Lung (tissue), 11 donors: ENCODE measurements at regions not wholly inside any gene's neighbourhood (a gene's known extent, or its start where the extent isn't known, plus 50 kb on each side); places are given as distances from the start of the nearest gene placed in this dataset.
A peak's percentile ranks its signal among the peaks of the same experiment; 100 is the strongest.

Experiments
- ATAC-seq: fragments of 200-7000 bp; cut with Tn5 transposase; one replicate; pipeline ENCODE4 v1.9.1; 2020; ENCODE audit warnings: moderate number of reproducible peaks; ENCODE audit not compliant: insufficient read depth, low FRiP score
- DNase-seq, 3 donors: peaks; one replicate each; pipeline ENCODE4 v3.0.0-alpha.2; 2013 to 2017
- H3K27ac ChIP-seq, 2 donors: one replicate each; pipeline ENCODE4 v1.5.1; 2013; ENCODE audit warnings: mild to moderate bottlenecking in 2 of 2, moderate library complexity in 2 of 2, control low read depth in 1 of 2, inconsistent platforms in 1 of 2, low read depth in 1 of 2, low read length in 1 of 2
- H3K27me3 ChIP-seq, 3 donors: one replicate each; pipeline ENCODE4 v1.5.1; 2013; ENCODE audit warnings: low read length in 2 of 3; ENCODE audit not compliant: control insufficient read depth in 3 of 3, insufficient read depth in 3 of 3
- H3K36me3 ChIP-seq, 4 donors: one replicate each; pipeline ENCODE4 v1.5.1; 2013; ENCODE audit warnings: low read length in 4 of 4, mild to moderate bottlenecking in 1 of 4, moderate library complexity in 1 of 4; ENCODE audit not compliant: control insufficient read depth in 4 of 4, insufficient read depth in 4 of 4
- H3K4me1 ChIP-seq, 5 donors: one replicate each; pipeline ENCODE4 v1.5.1; 2013; ENCODE audit warnings: low read length in 5 of 5, mild to moderate bottlenecking in 2 of 5, moderate library complexity in 1 of 5; ENCODE audit not compliant: control insufficient read depth in 5 of 5, insufficient read depth in 5 of 5
- H3K4me3 ChIP-seq: one replicate; pipeline ENCODE4 v1.5.1; 2013; ENCODE audit warnings: mild to moderate bottlenecking, control low read depth, moderate library complexity
- H3K9ac ChIP-seq, 2 donors: one replicate each; pipeline ENCODE4 v1.5.1; 2013; ENCODE audit warnings: low read length in 2 of 2, control low read depth in 1 of 2; ENCODE audit not compliant: insufficient read depth in 1 of 2
- H3K9me3 ChIP-seq, 4 donors: one replicate each; pipeline ENCODE4 v1.5.1; 2013; ENCODE audit warnings: low read length in 3 of 4, mild to moderate bottlenecking in 1 of 4, moderate library complexity in 1 of 4; ENCODE audit not compliant: control insufficient read depth in 4 of 4, insufficient read depth in 3 of 4
- CTCF ChIP-seq: IDR thresholded peaks from 2 replicates; pipeline ENCODE4 v1.5.1; 2012; ENCODE audit warnings: mild to moderate bottlenecking; ENCODE audit errors: control extremely low read depth, extremely low read depth
- WGBS, 2 donors: extraction: QIAGEN DNeasy Blood & Tissue Kit; methylation state at CpG; one replicate each; pipeline ENCODE4 v1.1.7; 2013; 5-methylcytosine and 5-hydroxymethylcytosine counted together
- donor health status: control.
- donor health status: control.
- donor health status: Bipolar disorder and iron deficiency.
- donor health status: healthy.
- donor health status: DM: yes; HTN: yes; CAD: no.

GRCh38 chr4:173777421-173777820 is 247.4 kb upstream of the HAND2 start:
- H3K4me3 ChIP-seq = no peak overlapping the region
- H3K27ac ChIP-seq = no peak overlapping the region
- TF ChIP-seq CTCF = no peak
- no peaks in the 10 kb centered on the region for H3K4me1 ChIP-seq
- DNase-seq (no peak), ATAC-seq (no peak)
- peaks cover 0 to 6% (median 3%) of the 10 kb centered on the region in 4 donors for H3K9me3 ChIP-seq
- no peaks in the 10 kb centered on the region for H3K36me3 ChIP-seq
- H3K27me3 ChIP-seq = no peaks in the 10 kb centered on the region
- H3K9ac ChIP-seq = no peak overlapping the region
- WGBS, 2 donors = 78% methylated on average over 4 of the region's 4 CpGs

- WGBS, 2 donors = 97% methylated on average over 1 of the region's 1 CpG
These were observed 239.5 kb upstream of the HAND2 start for GRCh38 chr4:173769568-173769967.

GRCh38 chr4:173767650-173768049 is 237.6 kb upstream of the HAND2 start:
- H3K4me3 ChIP-seq = no peak overlapping the region
- H3K9me3 ChIP-seq = no peaks in the 10 kb centered on the region
- ATAC-seq (no peak), DNase-seq (no peak)
- no peaks in the 10 kb centered on the region for H3K27me3 ChIP-seq
- H3K4me1 ChIP-seq = peaks cover 0 to 6% (median 0%) of the 10 kb centered on the region in 5 donors
- 75 to 79% methylated on average over 5 of the region's 5 CpGs for WGBS, 2 donors
- no peaks in the 10 kb centered on the region for H3K36me3 ChIP-seq
- TF ChIP-seq CTCF = no peak
- H3K9ac ChIP-seq = no peak overlapping the region
- no peak overlapping the region for H3K27ac ChIP-seq

More at GRCh38 chr4:173769568-173769967, 239.5 kb upstream of the HAND2 start:
- H3K36me3 ChIP-seq = no peaks in the 10 kb centered on the region
- H3K4me3 ChIP-seq = no peak overlapping the region
- H3K9ac ChIP-seq = no peak overlapping the region
- H3K27me3 ChIP-seq = no peaks in the 10 kb centered on the region
- no peak for ATAC-seq
- H3K27ac ChIP-seq = no peak overlapping the region
- peaks cover 0 to 6% (median 0%) of the 10 kb centered on the region in 5 donors for H3K4me1 ChIP-seq
- TF ChIP-seq CTCF = no peak
- no peaks in the 10 kb centered on the region for H3K9me3 ChIP-seq
- no peak for DNase-seq

GRCh38 chr4:173766171-173766600 is 236.2 kb upstream of the HAND2 start:
- ATAC-seq = no peak
- 14 to 37% methylated on average over 1 of the region's 1 CpG for WGBS, 2 donors
- no peak overlapping the region for H3K27ac ChIP-seq
- TF ChIP-seq CTCF = no peak
- H3K4me1 ChIP-seq = peaks cover 0 to 6% (median 0%) of the 10 kb centered on the region in 5 donors
- H3K9me3 ChIP-seq = no peaks in the 10 kb centered on the region
- H3K36me3 ChIP-seq = no peaks in the 10 kb centered on the region
- no peaks in the 10 kb centered on the region for H3K27me3 ChIP-seq
- DNase-seq = peak; percentile 66 to 95 (median 94)
- H3K4me3 ChIP-seq = no peak overlapping the region
- H3K9ac ChIP-seq = no peak overlapping the region
